Astrocyte (in vitro differentiated cells and primary cell): ENCODE measurements at regions not wholly inside any gene's neighbourhood (a gene's known extent, or its start where the extent isn't known, plus 50 kb on each side); places are given as distances from the start of the nearest gene placed in this dataset.

Experiments
- EZH2 ChIP-seq: IDR thresholded peaks from 2 replicates; pipeline ENCODE4 v1.6.1; 2012; ENCODE audit warnings: mild to moderate bottlenecking, low read length, inconsistent platforms; ENCODE audit not compliant: insufficient read depth
- TF ChIP-seq, protein P1 (sequence below): IDR thresholded peaks from 2 replicates; pipeline ENCODE4 v1.5.1; 2011; ENCODE audit warnings: low read depth, mild to moderate bottlenecking, inconsistent platforms, low read length, moderate library complexity; ENCODE audit not compliant: insufficient read depth

GRCh38 chr1:114289824-114290223 lies 136.2 kb upstream of the SYT6 start:
- TF ChIP-seq, protein P1, sequence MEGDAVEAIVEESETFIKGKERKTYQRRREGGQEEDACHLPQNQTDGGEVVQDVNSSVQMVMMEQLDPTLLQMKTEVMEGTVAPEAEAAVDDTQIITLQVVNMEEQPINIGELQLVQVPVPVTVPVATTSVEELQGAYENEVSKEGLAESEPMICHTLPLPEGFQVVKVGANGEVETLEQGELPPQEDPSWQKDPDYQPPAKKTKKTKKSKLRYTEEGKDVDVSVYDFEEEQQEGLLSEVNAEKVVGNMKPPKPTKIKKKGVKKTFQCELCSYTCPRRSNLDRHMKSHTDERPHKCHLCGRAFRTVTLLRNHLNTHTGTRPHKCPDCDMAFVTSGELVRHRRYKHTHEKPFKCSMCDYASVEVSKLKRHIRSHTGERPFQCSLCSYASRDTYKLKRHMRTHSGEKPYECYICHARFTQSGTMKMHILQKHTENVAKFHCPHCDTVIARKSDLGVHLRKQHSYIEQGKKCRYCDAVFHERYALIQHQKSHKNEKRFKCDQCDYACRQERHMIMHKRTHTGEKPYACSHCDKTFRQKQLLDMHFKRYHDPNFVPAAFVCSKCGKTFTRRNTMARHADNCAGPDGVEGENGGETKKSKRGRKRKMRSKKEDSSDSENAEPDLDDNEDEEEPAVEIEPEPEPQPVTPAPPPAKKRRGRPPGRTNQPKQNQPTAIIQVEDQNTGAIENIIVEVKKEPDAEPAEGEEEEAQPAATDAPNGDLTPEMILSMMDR: no peak
- no peak for TF ChIP-seq EZH2
